ENCODE measurements at regions not wholly inside any gene's neighbourhood (a gene's known extent, or its start where the extent isn't known, plus 50 kb on each side); places are given as distances from the start of the nearest gene placed in this dataset.

- no peak for TF ChIP-seq ZNF462 (CRISPR knock-in tag; IDR thresholded peaks at IDR 0.05)
- no peak for TF ChIP-seq EZH2phosphoT487 (IDR thresholded peaks at IDR 0.05; ENCODE audit: unreplicated experiment)
- TF ChIP-seq NANOG (IDR thresholded peaks at IDR 0.05; ENCODE audit: borderline replicate concordance): no peak
Measured at GRCh38 chr14:45308745-45309397, 55.9 kb upstream of the MIS18BP1 start (continued).

All from GM23338 (cell line).